RKO (cell line): ENCODE measurements at regions not wholly inside any gene's neighbourhood (a gene's known extent, or its start where the extent isn't known, plus 50 kb on each side); places are given as distances from the start of the nearest gene placed in this dataset.
"Not testable (repeated sequence)": the region's sequence is repeated elsewhere in the genome, so short reads cannot be mapped to it uniquely, and the experiment has no call there.

Source experiments
- DNase-seq: peaks from one replicate; pipeline ENCODE4 v3.0.0-alpha.2; 2016; ENCODE audit warnings: low spot score

- no peak for DNase-seq
These were observed 99.6 kb upstream of the FRMD4B start for GRCh38 chr3:69485489-69485888.

DNA sequence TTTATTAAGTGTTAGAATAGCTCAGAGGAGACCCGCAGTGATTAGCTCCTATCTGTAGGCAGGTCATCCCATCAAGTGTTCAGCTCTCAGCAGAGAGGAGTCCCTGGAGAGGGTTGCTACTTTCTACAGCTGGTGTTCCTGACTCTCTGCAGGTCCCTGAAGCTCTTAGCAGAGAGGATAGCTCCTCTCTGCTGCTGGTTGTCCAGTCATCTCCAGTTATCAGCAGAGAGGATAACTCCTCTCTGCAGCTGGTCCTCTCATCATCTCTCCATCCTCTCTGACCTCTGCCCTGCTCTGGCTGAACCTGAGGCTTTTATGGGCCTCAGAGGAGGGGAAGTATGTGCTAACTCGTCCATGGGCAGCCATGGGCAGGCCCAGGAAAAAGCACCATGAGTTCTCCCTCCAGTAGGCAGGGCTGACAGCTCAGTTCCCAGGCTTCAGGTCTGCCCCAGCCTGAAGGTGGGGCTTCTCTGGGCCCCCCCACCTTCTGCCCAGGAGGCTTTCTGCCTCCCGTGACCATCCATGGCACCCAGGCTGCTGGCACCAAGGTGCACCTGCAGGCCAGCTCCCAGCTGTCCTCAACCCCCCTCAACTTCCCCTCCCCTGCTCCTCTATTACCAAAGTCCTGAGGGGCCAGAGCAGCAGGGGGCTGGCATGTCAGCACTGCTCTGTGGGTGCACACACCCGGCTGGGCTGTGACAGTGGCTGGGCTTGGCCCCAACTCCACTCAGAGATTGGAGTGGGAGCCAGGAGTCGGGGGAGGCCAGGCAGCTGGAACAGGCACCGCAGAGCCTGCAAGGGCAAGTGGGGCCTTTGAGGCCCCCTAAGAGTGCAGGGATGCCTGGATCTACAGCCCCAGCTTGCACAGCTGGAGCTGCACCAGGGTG, 98.9 kb upstream of the FRMD4B start:
- DNase-seq, result no peak

DNA sequence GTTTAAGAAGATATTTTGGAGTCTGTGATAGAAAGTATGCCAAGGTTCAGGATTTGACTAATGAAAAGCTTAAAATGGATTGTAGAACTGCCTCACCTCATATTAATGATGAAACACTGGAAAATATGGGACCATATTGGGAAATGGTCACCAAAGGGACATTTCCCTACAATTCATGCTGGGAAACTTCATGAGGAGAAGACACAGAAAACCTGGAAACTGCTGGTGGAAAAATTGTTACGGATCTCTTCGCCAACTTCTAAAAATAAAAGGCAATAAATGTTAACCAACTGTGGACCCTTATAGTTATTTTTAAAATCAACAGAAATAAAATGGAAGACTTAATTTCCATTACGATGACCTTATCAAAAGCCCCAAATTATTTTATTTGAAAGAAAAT, 97.6 kb upstream of the FRMD4B start:
- DNase-seq, result no peak

GRCh38 chr3:69480986-69481385, 95.1 kb upstream of the FRMD4B start:
- not testable (repeated sequence) for DNase-seq

DNA sequence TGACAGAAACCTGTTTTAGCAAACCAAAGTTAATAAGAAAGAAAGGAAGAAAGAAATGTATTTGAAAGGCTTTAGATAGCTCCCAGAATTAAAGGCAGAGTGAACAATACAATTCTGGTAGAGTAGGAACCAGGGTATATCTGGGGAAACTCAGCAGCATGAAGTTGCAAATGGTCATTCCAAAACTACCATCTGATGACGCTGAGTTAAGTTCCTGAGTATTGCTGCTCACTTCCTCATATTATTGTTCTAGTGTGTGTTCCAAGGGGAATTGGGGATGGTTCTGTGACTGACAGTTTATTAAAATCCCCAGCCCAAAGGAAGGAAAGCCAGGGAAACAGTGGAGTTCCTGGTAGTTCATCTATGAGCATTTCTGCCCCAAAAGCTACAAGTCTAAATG, 88.3 kb upstream of the FRMD4B start:
- DNase-seq, result no peak

DNA sequence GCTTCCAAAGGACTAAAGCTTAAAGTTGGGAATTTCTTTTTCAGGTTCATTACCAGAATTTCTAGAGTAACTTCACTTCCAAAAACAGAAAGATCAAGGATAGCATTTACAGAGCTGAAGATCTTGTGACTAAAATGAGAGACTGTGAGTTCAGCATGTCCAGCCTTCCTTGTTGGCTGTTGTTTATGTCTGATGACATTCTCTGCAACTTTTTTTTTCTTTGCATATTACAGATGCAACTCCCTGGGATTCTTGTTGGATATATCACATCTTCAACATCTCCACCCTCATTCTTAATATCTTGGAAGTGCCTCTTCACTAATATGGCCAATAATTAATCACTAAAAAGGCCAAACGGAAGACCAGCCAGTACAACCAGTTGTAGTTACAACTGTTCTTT, 86.2 kb upstream of the FRMD4B start:
- no peak for DNase-seq

DNA sequence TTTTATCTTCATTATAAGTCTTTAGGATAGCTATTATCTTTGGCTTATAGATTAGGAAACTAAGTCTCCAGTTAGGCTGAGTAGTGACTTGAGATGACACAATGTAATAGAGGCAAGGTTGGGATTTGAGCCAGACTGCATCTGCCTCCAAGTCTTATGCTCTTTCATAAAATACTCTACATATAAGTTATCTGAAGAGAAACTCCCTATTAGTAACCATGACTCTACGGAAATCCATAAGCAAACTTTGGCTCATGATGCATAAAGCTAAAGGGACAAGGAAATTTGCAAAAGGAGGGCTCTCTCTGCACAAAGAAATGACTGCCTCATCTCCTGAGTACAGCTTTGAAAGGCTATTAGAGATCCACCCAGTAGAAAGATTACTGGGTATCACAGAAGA, 77.6 kb upstream of the FRMD4B start:
- DNase-seq, result no peak

DNA sequence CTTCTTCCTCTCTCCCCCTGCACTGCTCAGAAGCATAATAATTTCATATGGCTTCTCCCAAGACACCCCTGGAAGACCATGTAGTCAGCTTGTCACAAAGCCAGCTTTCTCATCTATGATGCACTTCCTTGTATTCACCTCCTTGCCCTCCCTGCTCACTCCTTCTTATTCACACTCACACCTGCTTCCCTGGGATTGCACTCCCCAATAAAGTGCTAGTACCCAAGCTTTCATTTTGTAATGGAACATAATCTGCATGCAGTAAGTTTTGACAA, 76.9 kb upstream of the FRMD4B start:
- DNase-seq, result peak; percentile 5

DNA sequence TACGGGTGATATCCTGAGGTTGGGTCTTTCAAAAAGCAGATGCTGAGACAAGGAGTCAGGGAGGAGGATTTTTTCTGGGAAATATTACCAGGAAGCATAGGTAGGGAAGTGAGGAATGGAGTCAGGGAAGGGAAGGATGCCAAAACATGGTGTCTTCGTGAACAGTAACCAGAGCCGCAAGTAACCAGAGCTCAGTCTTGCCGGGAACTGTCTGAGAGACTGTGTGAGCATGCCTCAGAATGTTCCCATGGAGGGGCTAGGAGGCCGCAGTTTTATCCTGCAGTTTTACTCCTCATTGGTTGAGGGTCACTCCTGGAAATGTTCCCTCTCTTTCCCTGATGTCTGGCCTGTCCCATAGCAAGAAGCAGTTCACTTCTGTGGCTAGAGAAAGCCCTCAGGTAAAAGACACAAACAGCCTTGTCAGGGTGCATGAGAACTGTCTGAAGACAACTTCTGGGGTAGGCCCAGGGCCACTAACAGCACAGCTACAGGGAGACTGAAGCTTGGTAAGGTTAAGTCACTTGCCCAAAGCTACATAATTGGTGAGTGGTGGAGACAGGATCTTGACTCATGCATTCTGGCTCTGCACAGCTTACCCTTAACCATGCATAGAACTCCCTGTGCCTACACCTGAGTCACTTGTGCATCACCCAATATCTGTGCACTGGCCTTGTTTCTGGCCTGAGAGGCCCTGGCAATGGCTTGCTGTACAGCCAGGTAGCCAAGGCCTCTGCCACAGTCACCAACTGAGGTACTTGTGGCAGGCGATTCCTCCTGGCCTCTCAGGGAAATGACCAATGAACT, 76.3 kb upstream of the FRMD4B start:
- peak; percentile 24 for DNase-seq

GRCh38 chr3:69460034-69460433, 74.1 kb upstream of the FRMD4B start:
- no peak for DNase-seq

- DNase-seq, result no peak
These were observed 73.0 kb upstream of the FRMD4B start for GRCh38 chr3:69458803-69459365.

- no peak for DNase-seq
These were observed 70.7 kb upstream of the FRMD4B start for GRCh38 chr3:69456631-69457030.

DNA sequence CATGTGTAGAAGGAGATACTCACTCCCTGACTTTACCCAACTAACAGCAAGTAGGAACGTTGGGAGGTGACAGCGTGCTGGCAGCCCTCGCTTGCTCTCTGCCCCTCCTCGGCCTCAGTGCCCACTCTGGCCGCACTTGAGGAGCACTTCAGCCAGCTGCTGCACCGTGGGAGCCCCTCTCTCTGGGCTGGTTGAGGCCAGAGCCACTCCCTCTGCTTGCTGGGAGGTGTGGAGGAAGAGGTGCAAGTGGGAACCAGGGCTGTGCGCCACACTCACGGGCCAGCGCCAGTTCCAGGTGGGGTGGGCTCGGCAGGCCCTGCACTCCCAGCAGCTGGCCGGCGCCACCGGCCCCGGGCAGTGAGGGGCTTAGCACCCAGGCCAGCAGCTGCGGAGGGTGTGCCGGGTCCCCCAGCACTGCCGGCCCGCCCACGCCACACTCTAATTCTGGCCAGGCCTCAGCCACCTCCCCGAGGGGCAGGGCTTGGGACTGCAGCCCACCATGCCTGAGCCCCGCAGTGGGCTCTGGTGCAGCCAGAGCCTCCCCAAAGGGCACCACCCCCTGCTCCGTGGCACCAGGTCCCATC, 68.4 kb upstream of the FRMD4B start:
- DNase-seq, result no peak

DNA sequence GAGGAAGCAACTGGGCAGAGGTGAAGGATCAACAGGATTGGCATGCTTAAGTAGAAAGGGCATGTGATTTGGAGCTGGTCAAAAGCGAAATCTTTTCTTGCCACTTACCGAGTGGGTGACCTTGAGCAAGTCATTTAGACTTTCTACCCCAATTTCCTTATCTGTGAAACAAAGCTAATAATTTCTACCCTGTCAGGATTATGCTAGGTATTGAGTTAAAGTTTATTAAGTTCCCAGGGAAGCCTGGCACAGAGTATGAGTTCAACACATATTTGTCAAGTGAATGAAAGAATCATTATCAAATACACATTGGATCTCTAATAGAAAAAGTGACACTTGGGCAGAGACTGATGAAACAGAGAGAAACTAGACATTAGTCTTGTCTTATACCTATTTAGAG, 66.4 kb upstream of the FRMD4B start:
- no peak for DNase-seq

DNA sequence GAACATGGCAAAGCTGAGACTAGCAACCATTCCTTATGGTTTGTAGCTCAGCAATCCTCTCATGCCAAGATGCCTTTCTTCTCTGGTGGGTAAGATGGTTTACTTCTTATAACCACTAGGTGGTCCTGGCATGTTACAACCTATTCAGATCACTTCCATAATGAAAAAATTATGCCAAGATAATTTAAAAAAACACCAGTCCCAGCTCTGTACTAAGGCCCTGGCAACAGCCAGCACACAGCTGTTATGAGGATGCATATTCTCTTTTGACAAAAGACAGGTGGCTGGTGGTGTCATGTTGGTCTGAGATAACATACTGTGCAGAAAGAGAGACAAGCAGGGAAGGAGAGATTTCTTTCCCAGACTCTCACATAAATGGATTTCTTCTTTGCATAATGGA, 65.7 kb upstream of the FRMD4B start:
- DNase-seq, result no peak

DNA sequence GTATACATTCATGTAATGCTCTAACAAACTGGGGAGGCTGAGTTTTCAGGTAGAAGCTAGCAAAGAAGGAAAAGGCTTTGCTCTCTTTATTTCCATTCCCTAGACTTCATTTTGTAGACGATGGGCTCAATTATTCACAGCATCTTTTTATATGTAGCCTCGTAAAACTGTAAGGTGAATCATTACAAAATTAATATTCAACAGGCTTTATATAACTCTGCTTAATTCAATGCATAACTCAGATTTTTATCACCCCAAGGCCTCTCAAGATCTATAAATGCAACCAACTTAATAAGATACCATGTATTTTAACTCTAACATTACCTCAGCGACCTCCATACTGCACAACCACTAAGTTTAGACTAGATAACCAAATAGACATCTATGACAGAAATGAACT, 63.0 kb upstream of the FRMD4B start:
- DNase-seq, result no peak

GRCh38 chr3:69446402-69447072, 60.6 kb upstream of the FRMD4B start:
- no peak for DNase-seq

DNA sequence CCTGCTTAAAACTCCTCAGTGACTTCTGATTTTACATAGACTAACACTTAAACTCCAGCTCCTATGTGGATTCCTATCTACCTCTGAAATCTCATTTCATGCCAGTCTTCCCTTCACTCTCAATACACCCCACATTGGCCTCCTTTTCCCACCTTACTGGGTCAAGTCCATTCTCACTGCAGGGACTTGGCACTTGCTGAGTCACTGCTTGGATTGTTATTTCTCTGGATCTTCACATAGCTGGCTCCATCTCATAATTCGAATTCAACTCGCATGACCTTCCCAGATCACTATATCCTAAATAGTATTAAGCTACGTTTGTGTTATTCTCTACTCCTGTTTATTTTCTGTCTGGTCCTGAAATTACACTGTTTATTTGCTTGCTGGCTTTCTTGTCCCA, 59.6 kb upstream of the FRMD4B start:
- DNase-seq, result no peak

DNA sequence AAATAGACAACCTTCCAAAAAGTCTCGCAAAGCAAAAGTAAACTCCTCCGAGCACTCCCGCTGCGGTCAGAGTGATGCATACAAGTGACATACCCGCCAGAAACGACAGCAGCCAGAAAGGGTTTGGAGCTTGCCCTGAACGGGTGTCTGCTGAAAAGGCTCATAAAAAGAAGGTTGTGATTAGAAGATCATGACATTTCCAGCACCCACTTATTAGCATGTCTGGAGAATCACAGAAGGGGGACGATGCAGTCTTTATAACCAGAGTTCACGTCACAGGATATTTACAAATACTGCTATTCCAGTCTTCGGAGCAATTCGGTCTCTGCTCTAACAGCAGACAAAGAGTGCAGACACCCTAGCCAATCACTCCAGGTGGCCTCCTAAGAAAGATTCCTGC, 59.1 kb upstream of the FRMD4B start:
- DNase-seq, result no peak

DNA sequence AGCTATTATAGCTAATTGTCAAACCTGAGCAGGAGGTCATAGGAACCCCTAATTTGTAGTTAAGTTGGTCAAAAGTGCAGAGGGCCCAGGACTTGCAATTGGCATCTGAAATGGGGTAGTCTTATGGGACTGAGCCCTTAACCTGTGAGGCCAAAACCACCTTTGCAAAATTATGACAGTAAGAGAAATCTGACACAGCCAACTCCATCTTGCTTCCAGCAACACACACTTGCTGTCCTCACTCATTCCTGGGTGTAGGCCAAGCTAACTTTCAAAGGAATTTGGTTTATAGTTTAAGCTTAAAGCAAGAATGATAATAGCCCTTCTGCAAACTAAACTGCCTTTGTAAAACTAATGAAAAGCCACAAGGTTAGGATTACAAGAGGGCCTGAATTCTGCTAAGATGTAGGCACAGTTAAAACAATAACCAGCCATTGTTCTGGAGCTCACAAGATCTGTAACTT, 57.6 kb upstream of the FRMD4B start:
- no peak for DNase-seq

GRCh38 chr3:69442771-69443311, 57.0 kb upstream of the FRMD4B start:
- DNase-seq, result no peak

GRCh38 chr3:69441732-69442131, 55.8 kb upstream of the FRMD4B start:
- no peak for DNase-seq
